Stimulated activated CD4-positive, alpha-beta T cell treated with anti-CD3 and anti-CD28 coated beads, Interleukin-1b, Interleukin-23, amount 100 ng/mL, for 4 hours (primary cell): ENCODE measurements at regions not wholly inside any gene's neighbourhood (a gene's known extent, or its start where the extent isn't known, plus 50 kb on each side); places are given as distances from the start of the nearest gene placed in this dataset.

Source experiments
- DNase-seq, 2 donors: peaks; one replicate each; pipeline ENCODE4 v3.0.0-alpha.2; 2020; ENCODE audit warnings: low read depth in 2 of 2

DNA sequence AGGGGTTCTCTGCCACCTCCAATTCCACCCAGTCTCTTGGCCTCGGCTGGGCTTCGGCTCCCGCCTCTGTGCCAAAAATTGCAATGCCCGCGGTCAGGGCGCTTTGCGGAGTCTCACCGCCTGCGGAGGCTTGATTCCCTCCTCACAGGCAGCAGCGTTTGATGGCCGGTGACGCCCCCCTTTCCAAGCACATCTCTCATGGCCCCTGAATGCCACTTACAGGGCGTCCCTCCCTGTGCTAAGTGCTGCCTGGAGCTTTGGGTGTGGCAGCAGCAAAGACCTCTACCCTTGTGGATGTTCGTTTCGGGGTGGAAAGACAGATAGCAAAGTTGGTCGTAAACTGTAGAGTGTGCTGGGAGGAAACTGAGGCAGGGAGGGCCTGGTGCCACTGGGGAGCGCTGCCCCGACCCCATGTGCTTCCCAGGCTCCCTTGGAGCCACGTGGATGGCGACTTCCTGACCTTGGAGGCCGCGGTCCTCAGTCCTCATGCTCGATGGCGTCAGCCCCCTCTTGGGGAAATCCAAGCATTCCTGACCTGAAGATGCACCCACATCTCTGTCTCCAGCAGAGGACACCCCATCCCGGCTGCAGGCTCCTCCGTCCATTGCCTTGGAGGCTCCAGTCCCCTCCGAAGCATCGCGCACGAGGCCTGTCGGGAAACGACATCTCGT, 249.2 kb upstream of the IRX4 start:
- DNase-seq: no peak

DNA sequence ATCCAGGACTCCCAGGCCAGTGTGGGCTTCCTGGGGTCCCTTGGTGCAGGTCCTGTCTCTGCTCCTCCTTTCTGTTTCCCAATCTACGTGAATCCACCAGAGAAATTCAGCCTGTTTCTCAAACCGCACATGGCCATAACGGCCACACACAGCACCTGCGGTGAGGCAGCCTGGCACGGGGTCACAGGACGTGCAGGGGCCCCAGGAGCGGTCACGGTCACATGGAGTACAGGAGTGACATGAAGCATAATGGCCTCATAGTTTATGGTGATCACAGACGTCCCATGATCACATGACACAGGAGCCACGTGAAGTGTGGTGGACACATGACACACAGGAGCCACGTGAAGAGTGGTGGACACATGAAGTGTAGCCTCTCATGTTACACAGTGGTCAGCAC, 248.5 kb upstream of the IRX4 start:
- no peak for DNase-seq

DNA sequence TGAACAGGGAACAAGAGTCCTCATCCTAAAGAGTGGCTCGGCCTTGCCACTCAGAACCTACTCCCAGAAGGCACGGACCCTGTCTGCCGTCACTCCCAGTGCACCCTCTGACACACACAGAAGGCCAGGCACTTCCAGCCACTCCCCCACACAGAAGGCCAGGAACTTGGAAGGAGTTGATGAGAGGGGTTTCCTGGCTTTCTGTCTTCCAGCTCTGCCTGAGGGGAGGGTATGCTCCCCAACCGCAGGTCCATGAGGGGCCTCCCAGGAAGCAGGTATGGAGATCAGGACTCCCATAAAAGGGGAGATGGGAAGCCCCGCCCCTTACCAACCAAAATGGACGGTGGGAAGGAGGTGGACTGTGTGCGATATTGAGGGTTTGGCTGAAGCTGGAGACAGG, 247.6 kb upstream of the IRX4 start:
- DNase-seq: no peak

DNA sequence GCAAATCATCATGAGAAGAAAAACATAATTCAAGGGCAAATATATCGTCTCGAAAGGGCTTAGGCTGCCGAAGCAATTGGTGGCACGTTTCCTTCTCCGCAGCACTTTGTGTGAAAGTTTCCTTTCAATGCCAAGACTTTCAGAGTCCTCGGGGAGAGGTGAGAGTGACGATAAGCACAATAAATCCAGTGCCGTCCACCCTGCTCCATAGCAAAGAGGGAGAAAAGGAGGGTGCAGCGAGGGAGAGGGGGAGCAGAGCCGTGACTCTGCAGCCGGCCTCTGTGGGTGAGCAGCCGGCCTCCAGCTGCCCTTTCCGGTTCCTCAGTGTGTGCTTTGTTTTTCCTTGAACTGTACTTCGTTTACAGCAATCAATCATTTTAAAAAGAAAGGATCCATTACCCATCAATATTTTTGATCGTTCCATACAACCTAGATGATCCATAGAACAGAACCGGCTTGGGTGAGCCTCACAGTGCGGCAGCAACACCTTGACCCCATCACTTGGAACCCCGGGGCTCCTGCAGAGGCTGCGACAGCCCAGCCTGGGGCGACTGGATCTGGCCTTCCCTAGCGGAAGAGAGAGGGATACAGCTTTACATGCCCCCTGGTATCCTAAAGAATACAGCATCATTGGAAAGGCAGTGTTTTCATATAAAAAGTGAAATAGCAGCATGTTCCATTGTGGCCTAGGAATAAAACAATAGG, 247.0 kb upstream of the IRX4 start:
- no peak for DNase-seq

DNA sequence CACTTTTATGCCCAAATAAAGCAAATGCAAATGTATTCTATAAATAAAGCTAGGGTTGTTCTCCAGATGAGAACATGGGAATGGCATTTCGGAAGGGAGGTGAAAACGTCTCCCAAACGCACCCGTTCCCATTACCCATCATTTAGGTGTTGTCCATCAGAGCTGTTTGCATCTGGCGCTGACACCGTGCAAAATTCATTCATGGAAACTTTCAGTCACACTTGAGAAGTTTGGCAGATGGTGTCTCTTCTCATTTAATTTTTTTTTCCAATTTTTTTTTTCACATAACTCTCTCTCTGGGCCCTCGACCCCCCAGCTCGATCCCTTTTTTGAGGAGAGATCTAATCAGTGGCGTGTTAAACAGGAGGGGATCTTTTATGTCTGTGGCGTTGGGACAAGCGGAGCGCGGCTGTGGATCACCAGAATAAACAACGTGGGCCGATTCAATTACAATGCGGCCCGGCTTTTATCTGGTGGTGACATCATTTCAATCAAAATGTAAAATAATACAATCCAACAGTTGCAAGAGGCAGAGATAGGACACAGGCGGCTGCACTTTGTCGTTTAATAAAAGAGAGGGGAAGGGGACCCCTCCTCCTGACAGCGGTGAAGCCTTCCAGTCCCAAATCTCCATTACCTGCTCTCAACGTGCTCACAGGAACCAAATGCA, 246.1 kb upstream of the IRX4 start:
- DNase-seq: no peak

DNA sequence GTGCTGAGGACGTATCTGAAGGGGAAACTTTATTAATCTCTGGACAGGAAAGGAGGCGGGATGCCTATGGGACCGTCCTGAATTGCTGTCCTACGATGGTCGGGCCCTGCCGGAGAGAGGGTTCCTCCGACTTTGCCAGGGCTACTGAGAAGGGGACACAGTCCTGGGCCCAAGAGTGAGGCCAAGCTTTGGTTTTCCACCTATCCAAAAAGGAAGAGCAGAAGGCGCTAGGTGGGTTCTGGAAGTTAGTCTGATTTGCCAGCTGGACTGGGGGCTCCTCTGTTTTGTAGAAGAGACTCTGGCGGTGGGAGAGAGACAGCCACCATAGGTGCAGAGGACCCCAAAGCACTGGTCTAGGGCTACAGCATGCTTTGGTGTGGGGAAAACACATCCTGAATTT, 243.8 kb upstream of the IRX4 start:
- no peak for DNase-seq

DNA sequence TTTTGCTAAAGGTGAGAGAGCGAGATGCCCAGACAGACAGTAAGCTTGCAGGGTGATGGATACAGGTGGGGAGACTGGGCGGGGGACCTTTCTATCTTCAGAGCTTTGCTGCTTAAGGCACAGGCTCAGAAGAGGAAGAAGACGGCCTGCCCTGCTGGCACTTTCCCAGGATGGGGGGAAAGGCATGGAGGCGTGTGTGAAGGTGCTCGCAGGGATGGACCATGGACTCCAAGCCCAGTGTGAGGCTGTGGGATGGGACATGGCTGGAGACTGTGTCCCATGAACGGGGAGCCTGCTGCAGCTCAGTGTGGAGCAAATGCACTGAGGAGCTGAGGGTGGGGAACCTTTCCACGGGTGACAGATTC, 243.2 kb upstream of the IRX4 start:
- no peak for DNase-seq

DNA sequence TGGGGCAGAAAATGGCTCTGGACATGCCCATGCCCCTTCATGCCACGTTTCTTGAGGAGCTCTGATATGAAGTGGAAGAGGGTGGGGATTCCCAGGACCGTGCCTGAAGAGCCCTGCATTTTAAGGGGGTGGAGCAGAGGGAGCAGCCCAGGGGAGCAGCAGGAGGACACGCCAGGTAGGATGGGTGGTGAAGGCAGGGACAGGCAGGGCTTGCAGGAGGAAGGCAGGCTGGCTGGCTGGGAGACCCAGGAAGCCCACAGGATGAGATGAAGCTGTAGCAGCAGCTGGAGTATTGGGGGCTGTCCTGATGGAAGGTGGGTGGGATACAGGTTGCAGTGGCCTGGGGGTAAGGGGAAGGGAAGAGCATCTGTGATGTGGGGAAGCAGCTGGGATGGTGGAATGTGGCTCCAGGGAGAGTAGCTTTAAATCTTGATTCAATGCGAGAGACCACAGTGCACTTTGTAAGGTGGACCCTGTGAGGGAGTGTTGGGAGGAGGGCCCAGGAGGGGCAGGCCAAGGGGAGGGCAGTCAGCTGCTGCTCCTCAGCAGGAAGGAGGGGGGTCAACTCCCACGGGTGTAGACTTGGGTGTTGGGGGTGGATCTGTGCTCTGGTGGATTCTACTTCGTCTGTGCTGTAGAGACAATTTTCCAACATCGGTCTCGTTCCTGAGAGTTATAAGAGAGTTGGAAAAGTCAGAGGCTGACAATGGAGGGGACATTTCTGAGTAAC, 242.6 kb upstream of the IRX4 start:
- DNase-seq: no peak

DNA sequence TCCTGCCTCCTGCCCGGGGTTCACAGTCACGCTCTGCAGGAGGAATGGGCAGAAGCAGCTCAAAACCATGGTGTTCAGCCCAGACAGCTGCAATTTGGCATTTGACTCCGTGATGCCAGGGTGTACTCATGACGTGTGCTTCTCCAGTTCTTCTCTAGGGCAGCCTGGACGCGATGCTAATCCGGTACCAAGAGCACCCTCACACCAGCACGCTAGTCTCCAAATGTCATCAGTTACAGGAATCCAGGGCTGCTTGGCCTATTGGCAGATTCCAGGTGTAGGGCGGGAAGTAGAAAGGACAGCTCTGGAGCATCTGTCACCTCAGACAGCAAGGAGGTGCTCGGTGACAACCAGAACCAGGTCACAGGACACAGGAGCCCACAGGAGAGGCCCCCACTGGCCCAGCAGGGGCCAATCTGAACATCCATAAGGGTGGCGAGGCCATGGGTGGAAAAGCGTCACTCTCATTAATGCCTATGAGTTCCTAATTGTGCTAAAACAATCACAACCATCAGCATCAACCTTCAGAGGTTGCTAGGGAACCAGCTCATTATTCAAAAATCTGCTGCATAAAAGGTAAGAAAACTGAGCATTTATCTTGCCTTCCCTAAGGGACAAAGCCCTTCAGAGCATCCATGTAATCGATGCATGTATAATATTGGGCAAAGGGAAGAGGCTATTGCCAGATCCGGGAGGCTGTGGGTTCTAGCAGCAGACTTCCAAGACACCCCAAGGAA, 241.9 kb upstream of the IRX4 start:
- no peak for DNase-seq

DNA sequence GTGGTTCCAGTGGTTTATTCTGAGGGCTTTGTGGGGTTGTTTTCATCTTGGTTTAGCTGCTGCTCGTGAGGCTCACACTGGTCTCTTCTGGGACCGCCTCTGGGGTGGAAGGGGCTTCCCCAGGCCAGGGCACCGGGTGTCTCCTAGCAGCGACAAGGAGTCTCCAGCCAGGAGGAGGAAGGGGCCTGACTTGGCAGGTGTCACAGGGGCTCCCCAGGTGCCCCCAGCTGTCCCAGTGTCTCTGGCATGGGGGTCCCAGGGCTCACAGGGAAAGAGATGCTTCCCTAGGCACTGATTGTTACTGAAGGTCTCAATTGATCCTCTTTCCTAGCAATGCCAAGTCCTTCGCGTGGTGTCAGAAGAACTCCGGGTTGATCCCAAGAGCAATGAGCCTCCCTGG, 241.1 kb upstream of the IRX4 start:
- DNase-seq: no peak

DNA sequence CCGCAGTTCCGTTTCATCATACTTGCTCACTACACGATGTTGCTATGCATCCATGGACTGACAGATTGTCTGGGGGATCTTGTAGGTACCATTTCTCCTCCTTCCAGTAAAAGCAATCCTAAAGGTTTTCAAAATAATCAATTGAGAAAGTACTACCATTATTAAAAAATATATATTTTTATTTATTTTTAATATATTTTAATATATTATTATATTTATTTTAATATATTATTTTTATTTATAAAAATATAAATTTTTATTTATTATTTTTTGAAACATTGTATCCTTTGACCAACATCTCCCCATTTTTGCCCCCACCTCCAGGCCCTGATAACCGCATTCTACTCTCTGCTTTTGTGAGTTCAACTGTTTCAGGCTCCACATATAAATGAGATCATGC, 237.6 kb upstream of the IRX4 start:
- DNase-seq: no peak

DNA sequence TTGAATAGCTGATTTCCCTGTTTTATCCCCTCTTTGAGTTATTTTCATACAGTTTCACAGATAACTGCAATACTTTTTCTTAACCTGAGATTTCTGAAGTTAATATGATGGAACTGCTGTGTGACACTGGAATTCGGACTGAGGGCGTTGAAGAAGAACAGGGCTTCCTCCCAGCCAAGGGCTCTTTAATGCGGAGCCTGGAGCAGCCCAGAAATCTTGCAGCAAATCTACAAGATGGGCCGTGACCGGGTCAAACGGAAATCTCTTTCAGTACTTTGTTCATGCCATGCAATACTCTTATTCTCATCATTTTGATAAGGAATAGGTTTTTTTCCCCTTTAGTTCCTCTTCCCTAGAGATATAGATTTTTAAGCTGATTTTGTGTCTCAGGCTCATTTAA, 236.8 kb upstream of the IRX4 start:
- no peak for DNase-seq

DNA sequence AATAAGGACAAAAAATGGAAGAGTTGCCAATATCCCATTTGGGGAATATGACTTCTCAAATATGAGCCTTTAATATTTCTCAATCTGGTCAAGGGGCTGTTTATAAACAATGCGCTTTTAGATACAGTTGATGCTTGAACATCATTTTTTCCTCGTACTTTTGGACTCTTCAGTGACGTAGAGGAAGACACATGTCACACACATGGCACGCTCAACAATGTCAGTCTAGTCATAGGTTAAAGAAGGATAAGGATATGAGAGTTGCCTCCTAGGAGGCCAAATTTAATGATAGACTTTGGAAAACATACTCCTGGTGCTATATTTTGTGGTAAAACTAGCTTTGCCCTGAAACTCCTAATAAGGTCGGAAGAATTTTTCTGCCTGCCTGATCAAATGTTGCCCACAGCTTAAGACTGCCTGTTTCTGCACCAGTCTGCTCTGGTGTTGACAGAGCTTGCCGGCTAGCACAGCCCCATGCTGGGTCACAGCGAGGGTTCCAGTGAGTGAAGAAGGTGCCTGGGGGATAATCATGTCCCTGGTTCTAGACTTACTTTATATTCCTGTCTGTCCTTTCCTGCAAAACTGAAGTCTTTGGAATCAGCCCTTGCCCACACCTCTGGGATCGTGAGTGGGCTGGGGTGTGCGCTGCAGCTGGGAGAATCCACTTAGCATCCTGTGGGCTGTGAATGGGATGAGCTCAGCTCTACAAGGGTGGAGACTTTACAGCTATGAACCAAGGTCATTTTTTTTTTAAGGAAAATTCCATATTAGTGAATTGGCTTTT, 230.8 kb upstream of the IRX4 start:
- no peak for DNase-seq

DNA sequence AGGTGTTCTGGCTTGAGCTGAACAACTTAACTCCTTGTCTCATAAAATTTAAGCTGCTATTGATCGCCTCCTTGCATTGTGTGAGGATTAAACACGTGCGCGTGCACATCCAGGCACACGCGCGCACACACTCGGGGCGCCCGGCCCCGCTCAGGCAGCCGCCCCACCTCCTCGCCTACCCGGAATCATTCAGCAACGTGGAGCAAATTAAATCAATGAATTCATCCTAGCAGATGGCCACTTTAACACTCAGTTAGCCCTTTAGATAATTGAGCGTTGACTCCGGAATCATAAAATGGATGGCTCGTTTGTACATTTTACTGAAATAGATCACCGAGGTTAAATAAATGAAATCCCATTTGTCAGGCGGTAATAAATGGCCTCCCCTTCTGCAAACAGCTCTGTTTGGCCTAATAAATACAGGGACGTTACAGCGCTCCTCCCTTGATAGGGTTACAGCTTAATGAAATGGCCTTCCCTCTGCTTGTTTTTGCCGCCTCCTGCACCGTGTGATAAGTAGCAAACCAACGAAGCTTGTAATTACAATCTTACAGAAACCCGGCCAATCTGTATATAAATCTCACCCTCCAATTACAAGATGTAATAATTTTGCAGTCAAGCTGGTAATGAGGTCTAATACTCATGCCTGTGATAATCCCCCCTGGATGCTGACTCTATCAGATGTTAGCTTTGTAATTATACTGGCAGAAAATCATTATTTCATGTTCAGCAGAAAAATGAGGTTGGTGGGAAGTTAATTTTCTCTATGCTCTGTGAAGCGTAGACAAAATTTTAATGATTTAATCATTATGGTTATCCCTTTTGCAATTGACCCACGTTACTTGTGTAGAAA, 229.7 kb upstream of the IRX4 start:
- DNase-seq: no peak

DNA sequence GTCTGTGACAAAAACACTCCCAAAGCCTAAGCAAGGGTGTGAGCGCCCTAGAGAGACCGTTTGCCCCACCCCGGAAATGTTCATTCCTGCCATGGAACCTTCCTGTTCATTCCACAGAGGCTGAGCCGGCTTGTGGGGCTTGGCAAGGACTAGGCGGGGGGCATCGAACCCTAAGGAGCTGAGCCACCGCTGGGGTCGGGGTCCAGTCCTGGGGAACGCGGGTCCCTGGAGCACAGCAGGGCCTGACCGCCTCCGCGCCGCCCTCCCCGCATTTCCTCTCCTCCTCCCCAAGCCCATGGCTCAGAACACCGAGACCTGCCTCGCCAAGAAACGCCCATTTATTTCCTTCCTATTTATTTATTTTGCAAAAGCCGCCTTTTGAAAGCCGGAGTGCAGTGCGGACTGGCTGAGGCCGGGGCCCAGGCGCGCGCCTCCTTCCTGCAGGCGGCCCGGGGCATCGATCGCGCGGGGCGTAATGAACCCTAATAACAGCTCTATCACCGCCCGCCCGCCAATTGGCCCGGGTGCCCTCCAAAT, 228.9 kb upstream of the IRX4 start:
- no peak for DNase-seq

DNA sequence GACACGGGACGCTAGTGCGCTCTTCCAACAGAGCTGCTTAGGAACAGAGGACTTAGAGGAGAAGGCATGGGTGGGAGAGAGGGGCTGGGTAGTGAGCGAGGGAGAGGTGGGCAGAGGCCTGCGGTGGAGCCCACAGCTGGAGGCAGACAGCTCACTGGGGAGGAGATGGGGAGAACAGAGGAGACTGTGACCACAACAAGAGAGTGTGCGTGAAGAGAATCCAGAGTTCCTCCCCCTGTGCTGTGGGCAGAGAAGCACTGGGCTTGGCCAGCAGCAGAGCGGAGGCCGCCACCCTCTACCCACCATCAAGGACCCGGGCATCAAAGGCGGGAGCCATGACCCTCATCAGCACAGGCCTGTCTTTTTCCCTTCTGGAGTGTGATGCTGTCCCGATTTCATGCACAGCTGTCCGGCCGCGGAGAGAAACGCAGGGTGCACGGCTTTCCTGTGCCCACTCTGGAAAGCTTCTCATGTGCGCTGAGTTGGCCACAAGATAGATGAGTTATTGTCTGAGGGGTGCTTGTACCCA, 228.3 kb upstream of the IRX4 start:
- no peak for DNase-seq

DNA sequence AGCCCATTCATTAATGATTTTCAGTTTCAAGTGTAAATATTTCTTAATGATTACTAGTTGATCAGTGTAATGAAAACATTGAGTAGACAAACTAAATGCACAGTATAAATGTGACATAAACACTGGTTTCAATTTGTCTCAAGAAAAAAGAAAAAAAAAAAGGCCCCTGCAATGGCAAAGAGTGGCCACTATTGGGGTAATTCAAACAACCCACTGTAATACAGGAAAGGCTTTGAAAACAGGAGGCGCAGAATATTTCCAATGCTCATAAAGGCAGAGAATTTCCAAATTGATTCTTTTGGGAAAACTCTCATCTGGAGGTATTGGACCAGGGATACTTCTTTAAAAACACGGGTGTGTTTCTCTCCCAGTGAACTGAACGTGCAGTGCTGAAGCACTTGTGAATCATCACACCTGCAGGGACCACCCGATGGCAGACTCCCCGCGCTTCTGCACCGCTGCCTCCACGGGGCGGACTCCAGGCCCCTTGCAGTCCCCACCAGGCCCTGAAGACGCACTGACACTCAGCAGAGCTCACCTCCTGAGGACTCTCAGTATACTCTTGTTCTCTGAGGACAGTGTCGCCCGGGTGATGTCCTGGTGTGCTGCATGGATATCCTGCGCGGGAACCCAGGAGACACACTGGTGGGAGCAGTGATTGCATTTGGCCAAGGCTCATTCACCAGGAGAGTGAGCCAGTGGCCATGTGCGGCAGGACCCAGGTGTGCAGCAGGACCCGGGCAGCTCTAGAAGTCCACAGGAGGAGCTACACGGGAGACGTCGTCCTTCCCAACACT, 227.6 kb upstream of the IRX4 start:
- no peak for DNase-seq

DNA sequence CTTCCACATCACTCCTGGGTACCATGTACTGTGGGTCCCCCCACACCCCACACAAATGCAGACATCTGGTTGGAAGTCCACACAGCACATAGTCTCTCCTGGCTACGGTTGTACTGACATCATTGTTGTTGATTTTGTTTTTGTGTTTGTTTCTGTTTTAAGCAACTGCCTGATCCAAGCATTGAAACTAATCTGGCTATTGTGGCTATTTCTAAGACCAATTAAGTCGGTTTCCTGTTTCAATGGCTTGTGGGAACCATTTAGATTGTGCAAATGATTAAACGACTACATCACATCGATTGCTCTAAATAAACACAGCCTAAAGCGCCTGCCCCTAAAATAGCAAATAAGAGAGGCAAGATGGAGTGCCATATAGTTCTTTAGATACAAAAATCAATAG, 226.8 kb upstream of the IRX4 start:
- no peak for DNase-seq

DNA sequence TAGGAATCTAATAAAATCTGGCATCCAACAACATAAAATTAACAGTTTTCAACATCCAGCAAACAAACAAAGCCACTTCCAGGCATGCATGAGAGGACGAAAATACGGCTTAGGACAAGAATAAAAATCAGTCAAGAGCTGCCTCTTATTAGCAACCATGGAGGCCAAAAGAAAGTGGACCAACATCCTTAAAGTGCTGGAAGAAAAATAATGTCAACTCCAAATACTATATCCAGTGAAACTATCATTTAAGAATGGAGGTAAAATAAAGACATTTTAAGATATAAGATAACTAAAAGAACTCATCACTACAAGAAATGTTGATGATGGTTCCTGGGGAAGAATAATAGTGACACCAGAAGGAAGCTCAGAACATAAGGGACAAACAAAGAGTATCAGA, 224.0 kb upstream of the IRX4 start:
- DNase-seq: no peak
